ENCODE measurements at regions not wholly inside any gene's neighbourhood (a gene's known extent, or its start where the extent isn't known, plus 50 kb on each side); places are given as distances from the start of the nearest gene placed in this dataset.

- TF ChIP-seq, protein P1, sequence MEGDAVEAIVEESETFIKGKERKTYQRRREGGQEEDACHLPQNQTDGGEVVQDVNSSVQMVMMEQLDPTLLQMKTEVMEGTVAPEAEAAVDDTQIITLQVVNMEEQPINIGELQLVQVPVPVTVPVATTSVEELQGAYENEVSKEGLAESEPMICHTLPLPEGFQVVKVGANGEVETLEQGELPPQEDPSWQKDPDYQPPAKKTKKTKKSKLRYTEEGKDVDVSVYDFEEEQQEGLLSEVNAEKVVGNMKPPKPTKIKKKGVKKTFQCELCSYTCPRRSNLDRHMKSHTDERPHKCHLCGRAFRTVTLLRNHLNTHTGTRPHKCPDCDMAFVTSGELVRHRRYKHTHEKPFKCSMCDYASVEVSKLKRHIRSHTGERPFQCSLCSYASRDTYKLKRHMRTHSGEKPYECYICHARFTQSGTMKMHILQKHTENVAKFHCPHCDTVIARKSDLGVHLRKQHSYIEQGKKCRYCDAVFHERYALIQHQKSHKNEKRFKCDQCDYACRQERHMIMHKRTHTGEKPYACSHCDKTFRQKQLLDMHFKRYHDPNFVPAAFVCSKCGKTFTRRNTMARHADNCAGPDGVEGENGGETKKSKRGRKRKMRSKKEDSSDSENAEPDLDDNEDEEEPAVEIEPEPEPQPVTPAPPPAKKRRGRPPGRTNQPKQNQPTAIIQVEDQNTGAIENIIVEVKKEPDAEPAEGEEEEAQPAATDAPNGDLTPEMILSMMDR (IDR thresholded peaks at IDR 0.05 in 2 of 3, conservative IDR thresholded peaks at IDR 0.05 in 1 of 3; ENCODE audit: borderline replicate concordance in 1 of 3, insufficient read depth in 1 of 3, low read depth in 2 of 3, low read length in 2 of 3): no peak
- TF ChIP-seq, protein P2, sequence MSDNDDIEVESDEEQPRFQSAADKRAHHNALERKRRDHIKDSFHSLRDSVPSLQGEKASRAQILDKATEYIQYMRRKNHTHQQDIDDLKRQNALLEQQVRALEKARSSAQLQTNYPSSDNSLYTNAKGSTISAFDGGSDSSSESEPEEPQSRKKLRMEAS (IDR thresholded peaks at IDR 0.05): no peak
- TF ChIP-seq, protein P3, sequence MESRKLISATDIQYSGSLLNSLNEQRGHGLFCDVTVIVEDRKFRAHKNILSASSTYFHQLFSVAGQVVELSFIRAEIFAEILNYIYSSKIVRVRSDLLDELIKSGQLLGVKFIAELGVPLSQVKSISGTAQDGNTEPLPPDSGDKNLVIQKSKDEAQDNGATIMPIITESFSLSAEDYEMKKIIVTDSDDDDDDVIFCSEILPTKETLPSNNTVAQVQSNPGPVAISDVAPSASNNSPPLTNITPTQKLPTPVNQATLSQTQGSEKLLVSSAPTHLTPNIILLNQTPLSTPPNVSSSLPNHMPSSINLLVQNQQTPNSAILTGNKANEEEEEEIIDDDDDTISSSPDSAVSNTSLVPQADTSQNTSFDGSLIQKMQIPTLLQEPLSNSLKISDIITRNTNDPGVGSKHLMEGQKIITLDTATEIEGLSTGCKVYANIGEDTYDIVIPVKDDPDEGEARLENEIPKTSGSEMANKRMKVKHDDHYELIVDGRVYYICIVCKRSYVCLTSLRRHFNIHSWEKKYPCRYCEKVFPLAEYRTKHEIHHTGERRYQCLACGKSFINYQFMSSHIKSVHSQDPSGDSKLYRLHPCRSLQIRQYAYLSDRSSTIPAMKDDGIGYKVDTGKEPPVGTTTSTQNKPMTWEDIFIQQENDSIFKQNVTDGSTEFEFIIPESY (IDR thresholded peaks at IDR 0.05; ENCODE audit: extremely low read depth, insufficient replicate concordance, low read length): no peak
- TF ChIP-seq POLR2AphosphoS5 (IDR thresholded peaks at IDR 0.05; ENCODE audit: low read depth, low read length) (no peak), POLR2A (IDR thresholded peaks at IDR 0.05; ENCODE audit: borderline replicate concordance, extremely low read depth, insufficient read depth, insufficient read length) (no peak), EZH2phosphoT487 (IDR thresholded peaks at IDR 0.05; ENCODE audit: borderline replicate concordance) (no peak), EZH2 (IDR thresholded peaks at IDR 0.05) (no peak), ZFX (IDR thresholded peaks at IDR 0.05) (no peak)
These were observed 244.1 kb downstream of the AASDHPPT start for GRCh38 chr11:106321601-106322000.
